Kidney (tissue), 13 donors: ENCODE measurements at regions not wholly inside any gene's neighbourhood (a gene's known extent, or its start where the extent isn't known, plus 50 kb on each side); places are given as distances from the start of the nearest gene placed in this dataset.
"Not testable (repeated sequence)": the region's sequence is repeated elsewhere in the genome, so short reads cannot be mapped to it uniquely, and the experiment has no call there.

Experiments used
- DNase-seq, 5 donors: peaks; one replicate each; pipeline ENCODE4 v3.0.0-alpha.2; 2013 to 2020
- FAIRE-seq: peaks from 2 replicates; lab custom pipeline; 2012; peaks lifted over from hg19 to GRCh38; lab: Jason Lieb, UNC
- H3K27ac ChIP-seq, 2 donors: one replicate each; pipeline ENCODE4 v1.7.0; 2013; ENCODE audit warnings: low read depth in 2 of 2, low read length in 2 of 2, inconsistent platforms in 1 of 2
- H3K27me3 ChIP-seq: one replicate; pipeline ENCODE4 v1.7.1; 2013; ENCODE audit warnings: low read length, inconsistent platforms; ENCODE audit not compliant: control insufficient read depth, insufficient read depth
- H3K36me3 ChIP-seq, 3 donors: one replicate each; pipeline versions ENCODE4 v1.7.0 to v1.7.1; 2013; ENCODE audit warnings: low read length in 3 of 3, control low read depth in 1 of 3, inconsistent platforms in 1 of 3; ENCODE audit not compliant: insufficient read depth in 3 of 3, control insufficient read depth in 2 of 3
- H3K4me1 ChIP-seq, 3 donors: one replicate each; pipeline versions ENCODE4 v1.7.0 to v1.7.1; 2013; ENCODE audit warnings: low read length in 3 of 3, inconsistent platforms in 1 of 3, low read depth in 1 of 3; ENCODE audit not compliant: control insufficient read depth in 2 of 3, insufficient read depth in 2 of 3
- H3K4me3 ChIP-seq, 3 donors: one replicate each; pipeline versions ENCODE4 v1.7.0 to v1.8.1; 2013; ENCODE audit warnings: low read length in 3 of 3, control low read depth in 1 of 3, inconsistent platforms in 1 of 3
- H3K9ac ChIP-seq, 3 donors: one replicate each; pipeline versions ENCODE4 v1.7.0 to v1.7.1; 2013; ENCODE audit warnings: low read length in 3 of 3, control low read depth in 1 of 3, inconsistent platforms in 1 of 3
- H3K9me3 ChIP-seq, 3 donors: one replicate each; pipeline versions ENCODE4 v1.7.0 to v1.7.1; 2013; ENCODE audit warnings: low read length in 3 of 3, control low read depth in 1 of 3, inconsistent platforms in 1 of 3; ENCODE audit not compliant: control insufficient read depth in 2 of 3, insufficient read depth in 1 of 3
- CTCF ChIP-seq: IDR thresholded peaks from 3 replicates; pipeline ENCODE4 v1.5.1; 2012; ENCODE audit warnings: mild to moderate bottlenecking, moderate library complexity, borderline replicate concordance; ENCODE audit not compliant: insufficient read depth; ENCODE audit errors: extremely low read depth
- intact Hi-C: fragments of 100-400 bp; cut with DNase I; formaldehyde crosslinking; loops from one replicate; pipeline ENCODE4 v1.11.1; 2022
- donor health status: control.
- donor health status: control.
- donor health status: control.
- donor health status: control.
- donor health status: control.
- donor health status: DM: yes; HTN: yes; CAD: no.
- donor health status: Normal renal cell carcinoma (clear cell type).

GRCh38 chr5:118282480-118283038 is 705.8 kb downstream of the DTWD2 start:
- H3K4me3 ChIP-seq, H3K9ac ChIP-seq, intact Hi-C loops, H3K27me3 ChIP-seq, H3K4me1 ChIP-seq, H3K27ac ChIP-seq, H3K9me3 ChIP-seq, H3K36me3 ChIP-seq, FAIRE-seq: not testable (repeated sequence)
- DNase-seq: peak in 1 of 5 donors; percentile 63

- DNase-seq (no peak), FAIRE-seq (no peak)
- H3K9me3 ChIP-seq: peaks cover 0 to 2% (median 0%) of the 10 kb centered on the region in 3 donors
- no peak overlapping the region for H3K4me3 ChIP-seq
- no peak for TF ChIP-seq CTCF
- no peak overlapping the region for H3K27ac ChIP-seq
- H3K9ac ChIP-seq: no peak overlapping the region
- H3K27me3 ChIP-seq: no peaks in the 10 kb centered on the region
- H3K36me3 ChIP-seq: no peaks in the 10 kb centered on the region
- H3K4me1 ChIP-seq: no peaks in the 10 kb centered on the region
- intact Hi-C loops: no loop called here
These were observed 708.6 kb downstream of the DTWD2 start for GRCh38 chr5:118279540-118280294.

- Histone ChIP-seq H3K9me3 (no peaks in the 10 kb centered on the region), H3K27me3 (no peaks in the 10 kb centered on the region), H3K36me3 (no peaks in the 10 kb centered on the region), H3K4me1 (no peaks in the 10 kb centered on the region), H3K27ac (no peak overlapping the region), H3K9ac (no peak overlapping the region), H3K4me3 (no peak overlapping the region)
- intact Hi-C loops: no loop called here
- no peak for FAIRE-seq
- no peak for TF ChIP-seq CTCF
- DNase-seq: no peak
These were observed 717.8 kb downstream of the DTWD2 start for GRCh38 chr5:118270526-118270925.

GRCh38 chr5:118258223-118258622 is 730.1 kb downstream of the DTWD2 start:
- H3K4me3 ChIP-seq: no peak overlapping the region
- DNase-seq: no peak
- no peak overlapping the region for H3K9ac ChIP-seq
- no peaks in the 10 kb centered on the region for H3K9me3 ChIP-seq
- H3K4me1 ChIP-seq: no peaks in the 10 kb centered on the region
- no peaks in the 10 kb centered on the region for H3K36me3 ChIP-seq
- intact Hi-C loops: no loop called here
- TF ChIP-seq CTCF: no peak
- H3K27ac ChIP-seq: no peak overlapping the region
- FAIRE-seq: no peak
- no peaks in the 10 kb centered on the region for H3K27me3 ChIP-seq
